Stimulated activated naive CD8-positive, alpha-beta T cell treated with anti-CD3 and anti-CD28 coated beads, Interleukin-15, Interleukin-2, amounts not matched to agents 100 ng/mL and 50 ng/mL, for 24 hours (primary cell): ENCODE measurements at regions not wholly inside any gene's neighbourhood (a gene's known extent, or its start where the extent isn't known, plus 50 kb on each side); places are given as distances from the start of the nearest gene placed in this dataset.

Experiments
- H3K27ac Mint-ChIP-seq: one replicate; pipeline ENCODE4 v1.8.0; 2021; ENCODE audit warnings: mild to moderate bottlenecking, mixed read lengths
- H3K27me3 Mint-ChIP-seq: one replicate; pipeline ENCODE4 v1.8.0; 2021; ENCODE audit warnings: mixed read lengths
- H3K36me3 Mint-ChIP-seq: one replicate; pipeline ENCODE4 v1.8.0; 2021; ENCODE audit warnings: low read depth, mixed read lengths
- H3K4me1 Mint-ChIP-seq: one replicate; pipeline ENCODE4 v1.8.0; 2021; ENCODE audit warnings: low read depth, mixed read lengths
- H3K4me3 Mint-ChIP-seq: one replicate; pipeline ENCODE4 v1.8.0; 2021; ENCODE audit warnings: mild to moderate bottlenecking, mixed read lengths
- H3K9me3 Mint-ChIP-seq: one replicate; pipeline ENCODE4 v1.8.0; 2021; ENCODE audit warnings: mixed read lengths

GRCh38 chr22:26806445-26807175 is 149.2 kb downstream of the MIAT start:
- no peaks in the 10 kb centered on the region for H3K9me3 Mint-ChIP-seq
- H3K27ac Mint-ChIP-seq = no peak overlapping the region
- H3K36me3 Mint-ChIP-seq = peaks cover 4% of the 10 kb centered on the region
- no peaks in the 10 kb centered on the region for H3K4me1 Mint-ChIP-seq
- no peak overlapping the region for H3K4me3 Mint-ChIP-seq
- H3K27me3 Mint-ChIP-seq = no peaks in the 10 kb centered on the region

GRCh38 chr22:26811647-26811992 is 154.2 kb downstream of the MIAT start:
- Mint-ChIP-seq H3K4me3 (no peak overlapping the region), H3K4me1 (no peaks in the 10 kb centered on the region), H3K36me3 (peaks cover 13% of the 10 kb centered on the region), H3K9me3 (no peaks in the 10 kb centered on the region), H3K27me3 (no peaks in the 10 kb centered on the region), H3K27ac (no peak overlapping the region)

DNA sequence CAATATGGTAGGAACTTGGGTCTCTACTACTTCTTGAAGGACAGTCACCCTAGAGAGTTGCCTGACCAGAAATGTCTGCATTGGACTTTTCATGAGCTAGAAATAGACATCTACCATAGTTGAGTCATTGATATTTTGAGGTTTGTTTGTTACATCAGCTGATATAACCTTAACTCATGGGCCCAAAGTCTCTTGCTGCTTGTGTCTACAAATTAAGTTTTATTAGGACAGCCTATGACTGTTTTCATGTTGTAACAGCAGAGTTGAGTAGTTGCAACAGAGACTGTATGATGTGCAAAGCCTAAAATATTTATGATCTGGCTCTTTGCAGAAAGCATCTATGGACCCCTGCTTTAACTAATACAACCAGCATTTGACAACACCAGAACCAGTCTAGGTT is 155.3 kb downstream of the MIAT start:
- H3K27ac Mint-ChIP-seq = no peak overlapping the region
- H3K4me3 Mint-ChIP-seq = no peak overlapping the region
- H3K4me1 Mint-ChIP-seq = no peaks in the 10 kb centered on the region
- H3K9me3 Mint-ChIP-seq = peaks cover 8% of the 10 kb centered on the region
- no peaks in the 10 kb centered on the region for H3K27me3 Mint-ChIP-seq
- peaks cover 15% of the 10 kb centered on the region for H3K36me3 Mint-ChIP-seq

DNA sequence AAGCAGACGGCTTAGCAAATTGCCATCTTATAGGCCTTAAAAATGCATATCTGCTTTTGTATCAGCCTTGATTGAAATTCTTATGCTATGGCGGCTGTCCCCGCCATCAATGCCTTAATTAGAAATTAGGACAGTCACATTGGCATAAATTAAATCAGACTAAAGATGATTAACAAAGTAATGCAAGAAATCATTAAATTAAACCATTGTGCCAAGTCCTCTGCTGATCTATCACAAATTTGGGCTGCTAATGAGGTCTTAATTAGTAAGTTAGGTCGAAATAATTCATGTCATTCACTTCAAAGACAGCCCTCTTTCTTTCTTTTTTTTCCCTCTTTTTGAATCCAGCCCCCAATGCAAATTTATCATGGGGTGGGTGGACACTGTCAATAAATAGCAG is 159.3 kb downstream of the MIAT start:
- no peak overlapping the region for H3K4me3 Mint-ChIP-seq
- peaks cover 12% of the 10 kb centered on the region for H3K9me3 Mint-ChIP-seq
- no peak overlapping the region for H3K27ac Mint-ChIP-seq
- H3K4me1 Mint-ChIP-seq = no peaks in the 10 kb centered on the region
- H3K27me3 Mint-ChIP-seq = no peaks in the 10 kb centered on the region
- peaks cover 15% of the 10 kb centered on the region for H3K36me3 Mint-ChIP-seq

DNA sequence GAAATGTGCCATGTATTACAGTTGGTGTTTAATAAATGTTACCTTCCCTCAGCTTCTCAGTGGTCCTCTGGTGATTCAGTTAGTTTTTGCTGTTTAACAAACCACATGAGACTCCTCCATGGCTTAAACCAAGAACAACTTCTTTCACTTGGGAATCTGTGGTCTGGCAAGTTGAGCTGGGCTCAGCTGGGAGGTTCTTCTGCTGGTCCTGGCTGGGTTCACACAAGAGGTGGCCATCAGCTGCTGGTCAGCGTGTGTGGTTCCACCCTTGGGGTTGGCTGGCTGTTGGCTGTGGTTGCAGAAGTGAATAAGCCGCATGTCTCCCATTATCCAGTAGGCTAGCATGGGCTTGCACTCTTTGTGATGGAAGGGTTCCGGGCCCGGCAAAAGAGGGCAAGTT is 160.5 kb downstream of the MIAT start:
- H3K9me3 Mint-ChIP-seq = peaks cover 12% of the 10 kb centered on the region
- H3K36me3 Mint-ChIP-seq = peaks cover 15% of the 10 kb centered on the region
- H3K4me3 Mint-ChIP-seq = no peak overlapping the region
- no peaks in the 10 kb centered on the region for H3K4me1 Mint-ChIP-seq
- H3K27me3 Mint-ChIP-seq = no peaks in the 10 kb centered on the region
- no peak overlapping the region for H3K27ac Mint-ChIP-seq

- Mint-ChIP-seq H3K4me3 (no peak overlapping the region), H3K27ac (no peak overlapping the region), H3K27me3 (no peaks in the 10 kb centered on the region), H3K9me3 (peaks cover 11% of the 10 kb centered on the region), H3K36me3 (peaks cover 6% of the 10 kb centered on the region), H3K4me1 (no peaks in the 10 kb centered on the region)
Measured at GRCh38 chr22:26821854-26822253, 164.5 kb downstream of the MIAT start.

DNA sequence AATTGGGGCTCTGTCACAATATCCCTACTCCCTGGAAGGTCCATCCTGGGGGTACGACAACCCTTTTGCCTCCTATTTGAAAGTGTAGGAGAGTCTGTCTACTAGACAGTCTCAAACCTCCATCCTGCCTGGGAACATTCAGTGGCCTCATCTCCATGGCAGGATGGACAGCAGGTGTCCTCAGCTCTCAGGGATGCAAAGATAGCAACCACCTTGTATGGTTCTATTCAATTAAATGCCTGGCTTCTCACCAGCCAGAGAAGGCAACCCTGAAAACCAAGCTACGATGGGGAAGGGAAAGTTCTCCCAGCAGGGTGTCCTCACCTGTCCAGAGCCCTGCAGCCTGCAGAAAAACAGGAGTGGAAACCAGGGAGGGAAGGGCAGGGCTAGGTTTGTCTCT is 164.9 kb downstream of the MIAT start:
- Mint-ChIP-seq H3K27ac (no peak overlapping the region), H3K4me3 (no peak overlapping the region), H3K36me3 (peaks cover 2% of the 10 kb centered on the region), H3K9me3 (peaks cover 6% of the 10 kb centered on the region), H3K27me3 (no peaks in the 10 kb centered on the region), H3K4me1 (no peaks in the 10 kb centered on the region)

DNA sequence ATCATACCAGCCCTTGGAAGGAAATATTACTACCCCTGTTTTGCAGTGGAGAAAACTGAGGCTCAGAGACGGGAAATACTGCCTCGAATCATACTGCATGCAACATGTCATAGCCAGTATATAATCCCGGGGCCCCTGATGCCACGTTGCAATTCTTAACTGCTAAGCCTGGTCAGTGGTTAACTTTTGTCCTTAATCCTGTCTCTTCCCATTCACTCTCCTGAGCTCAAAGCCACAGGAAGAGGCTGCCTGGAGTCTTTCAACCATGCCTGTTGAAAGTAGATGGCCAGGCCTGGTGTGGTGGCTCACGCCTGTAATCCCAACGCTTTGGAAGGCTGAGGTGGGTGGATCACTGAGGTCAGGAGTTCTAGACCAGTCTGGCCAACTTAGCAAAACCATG is 166.6 kb downstream of the MIAT start:
- Mint-ChIP-seq H3K4me3 (no peak overlapping the region), H3K9me3 (no peaks in the 10 kb centered on the region), H3K36me3 (no peaks in the 10 kb centered on the region), H3K4me1 (no peaks in the 10 kb centered on the region), H3K27me3 (no peaks in the 10 kb centered on the region), H3K27ac (no peak overlapping the region)

DNA sequence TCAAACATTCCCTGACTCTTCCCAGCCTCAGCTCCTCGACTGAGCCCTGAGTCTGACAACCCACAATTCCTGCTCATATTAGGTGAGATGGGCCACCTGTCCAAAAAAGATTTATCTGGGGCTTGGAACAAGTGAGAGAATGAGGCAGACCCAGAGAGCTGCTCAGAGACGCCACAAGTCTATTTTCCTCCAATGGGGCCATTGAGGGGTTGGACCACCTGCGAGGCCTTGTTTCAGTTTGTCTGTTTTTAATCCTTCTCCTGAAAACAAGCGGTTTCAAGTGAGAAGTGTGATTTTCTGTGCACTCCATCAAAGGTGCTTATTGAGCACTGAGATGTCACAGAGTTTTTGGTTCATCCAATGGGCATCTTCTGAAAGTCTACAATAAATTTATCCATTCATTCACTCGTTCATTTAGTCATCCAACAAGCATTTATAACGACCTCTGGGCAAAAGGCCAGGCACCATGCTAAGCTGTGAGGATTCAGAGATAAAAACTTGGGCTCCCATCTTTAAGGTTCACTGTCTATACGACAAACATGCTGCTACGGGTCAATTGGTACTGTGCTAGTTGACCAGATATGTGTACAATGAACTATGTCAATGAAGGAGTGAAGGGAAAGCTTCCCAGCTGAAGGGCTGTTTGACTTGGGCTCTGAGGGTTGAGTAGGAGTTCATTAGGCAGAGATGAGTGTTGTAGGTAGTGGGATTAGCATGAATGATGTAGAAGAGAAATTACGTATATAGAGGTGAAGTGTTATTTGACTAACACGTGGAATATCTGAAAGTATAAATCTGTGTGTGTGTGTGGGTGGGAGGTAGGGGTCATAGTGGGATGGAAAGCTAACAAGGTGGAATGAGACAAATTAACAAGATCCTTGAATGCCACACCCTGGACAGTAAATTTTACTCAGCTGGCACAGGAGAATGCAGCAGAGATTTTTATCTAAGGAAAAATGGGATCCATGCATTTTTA is 168.9 kb downstream of the MIAT start:
- Mint-ChIP-seq H3K27ac (no peak overlapping the region), H3K27me3 (no peaks in the 10 kb centered on the region), H3K4me3 (no peak overlapping the region)

GRCh38 chr22:26827611-26828010 is 170.2 kb downstream of the MIAT start:
- Mint-ChIP-seq H3K36me3 (no peaks in the 10 kb centered on the region), H3K4me3 (no peak overlapping the region), H3K27ac (no peak overlapping the region), H3K9me3 (no peaks in the 10 kb centered on the region), H3K4me1 (no peaks in the 10 kb centered on the region), H3K27me3 (no peaks in the 10 kb centered on the region)

More for the DNA sequence above, 168.9 kb downstream of the MIAT start:
- no peaks in the 10 kb centered on the region for H3K4me1 Mint-ChIP-seq
- H3K9me3 Mint-ChIP-seq = no peaks in the 10 kb centered on the region
- H3K36me3 Mint-ChIP-seq = no peaks in the 10 kb centered on the region

DNA sequence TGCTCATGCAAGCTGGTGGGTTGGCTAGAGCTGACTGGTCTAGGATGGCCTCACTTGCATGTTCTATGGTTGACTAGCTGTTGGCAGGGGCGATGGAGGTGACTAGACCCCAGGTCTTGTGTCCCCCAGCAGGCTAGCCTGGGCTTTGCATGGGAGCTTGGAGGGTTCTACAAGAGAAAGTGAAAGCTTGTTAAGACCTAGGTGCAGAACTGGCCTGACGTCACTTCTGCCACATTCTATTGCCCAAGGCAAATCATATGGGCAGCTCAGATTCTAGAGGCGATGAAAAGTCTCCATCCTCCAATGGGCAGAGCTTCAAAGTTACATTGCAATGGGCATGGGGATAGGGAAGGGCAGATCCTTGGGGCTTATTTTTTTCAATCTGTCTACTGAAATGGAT is 170.9 kb downstream of the MIAT start:
- no peak overlapping the region for H3K27ac Mint-ChIP-seq

DNA sequence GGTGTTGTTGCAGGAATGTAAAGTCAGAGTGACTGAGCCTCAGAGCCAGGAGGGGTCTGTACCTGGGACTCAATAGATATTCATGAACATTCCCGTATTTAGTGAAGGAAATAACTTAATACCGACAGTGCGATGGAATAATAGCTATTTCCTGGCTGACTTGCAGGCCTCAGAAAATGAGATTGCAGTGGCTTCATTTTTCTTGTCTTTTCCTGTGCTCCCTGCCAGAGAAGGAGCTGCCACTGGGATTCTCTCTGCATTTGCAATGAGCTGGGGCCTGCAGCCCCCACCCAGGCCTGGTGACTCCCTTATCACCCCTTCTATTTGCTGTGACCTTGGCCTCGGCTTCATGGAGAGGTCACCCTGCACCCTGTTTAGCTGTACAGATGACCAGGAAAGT is 173.4 kb downstream of the MIAT start:
- H3K27me3 Mint-ChIP-seq = no peaks in the 10 kb centered on the region
- H3K27ac Mint-ChIP-seq = no peak overlapping the region
- H3K36me3 Mint-ChIP-seq = no peaks in the 10 kb centered on the region
- H3K4me1 Mint-ChIP-seq = no peaks in the 10 kb centered on the region
- no peak overlapping the region for H3K4me3 Mint-ChIP-seq
- no peaks in the 10 kb centered on the region for H3K9me3 Mint-ChIP-seq

More for the DNA sequence above, 170.9 kb downstream of the MIAT start:
- Mint-ChIP-seq H3K4me1 (no peaks in the 10 kb centered on the region), H3K4me3 (no peak overlapping the region), H3K27me3 (no peaks in the 10 kb centered on the region), H3K9me3 (no peaks in the 10 kb centered on the region), H3K36me3 (no peaks in the 10 kb centered on the region)

DNA sequence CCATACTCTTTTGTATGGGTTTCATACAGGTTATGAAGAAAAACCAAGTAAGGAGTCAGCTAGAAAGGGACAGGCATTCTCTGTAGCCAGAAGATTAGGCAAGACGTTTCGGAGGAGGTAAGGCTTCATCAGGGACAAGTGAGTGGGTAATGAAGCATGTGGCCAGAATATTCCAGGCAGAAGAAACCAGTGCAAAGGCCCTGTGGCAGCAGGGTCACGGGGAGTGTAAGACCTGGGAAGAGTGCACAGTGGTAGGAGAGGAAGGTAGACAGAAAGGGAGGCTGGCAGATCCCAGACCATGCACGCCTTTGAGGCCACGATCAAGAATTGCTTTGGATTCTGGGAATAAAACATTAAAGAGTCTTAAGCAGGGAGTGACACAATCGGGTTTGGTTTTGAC is 177.6 kb downstream of the MIAT start:
- H3K36me3 Mint-ChIP-seq = no peaks in the 10 kb centered on the region
- H3K9me3 Mint-ChIP-seq = no peaks in the 10 kb centered on the region
- no peaks in the 10 kb centered on the region for H3K4me1 Mint-ChIP-seq
- H3K27ac Mint-ChIP-seq = no peak overlapping the region
- H3K27me3 Mint-ChIP-seq = no peaks in the 10 kb centered on the region
- H3K4me3 Mint-ChIP-seq = no peak overlapping the region

- H3K27ac Mint-ChIP-seq = no peak overlapping the region
Measured at GRCh38 chr22:26835929-26836528, 178.6 kb downstream of the MIAT start.

GRCh38 chr22:26837784-26838470 is 180.5 kb downstream of the MIAT start:
- H3K4me1 Mint-ChIP-seq = no peaks in the 10 kb centered on the region
- no peak overlapping the region for H3K27ac Mint-ChIP-seq
- no peaks in the 10 kb centered on the region for H3K9me3 Mint-ChIP-seq
- H3K27me3 Mint-ChIP-seq = no peaks in the 10 kb centered on the region
- H3K36me3 Mint-ChIP-seq = no peaks in the 10 kb centered on the region
- H3K4me3 Mint-ChIP-seq = no peak overlapping the region

More at GRCh38 chr22:26835929-26836528, 178.6 kb downstream of the MIAT start:
- no peaks in the 10 kb centered on the region for H3K36me3 Mint-ChIP-seq
- no peaks in the 10 kb centered on the region for H3K4me1 Mint-ChIP-seq
- H3K27me3 Mint-ChIP-seq = no peaks in the 10 kb centered on the region
- H3K4me3 Mint-ChIP-seq = no peak overlapping the region
- no peaks in the 10 kb centered on the region for H3K9me3 Mint-ChIP-seq
